ENCODE measurements at regions not wholly inside any gene's neighbourhood (a gene's known extent, or its start where the extent isn't known, plus 50 kb on each side); places are given as distances from the start of the nearest gene placed in this dataset.

GRCh38 chr13:30151388-30151787 lies 156.0 kb downstream of the KATNAL1 start:
- no peak for DNase-seq (ENCODE audit: low read depth in 2 of 2)

- DNase-seq (ENCODE audit: low read depth in 2 of 2) = no peak
Measured at GRCh38 chr13:30149248-30149647, 158.1 kb downstream of the KATNAL1 start.

- DNase-seq (ENCODE audit: low read depth in 2 of 2) = no peak
Measured at GRCh38 chr13:30148786-30149185, 158.6 kb downstream of the KATNAL1 start.

- DNase-seq (ENCODE audit: low read depth in 2 of 2) = peak in 1 of 2 donors; percentile 23
Measured at GRCh38 chr13:30148171-30148754, 159.1 kb downstream of the KATNAL1 start.

GRCh38 chr13:30147421-30147820 lies 159.9 kb downstream of the KATNAL1 start:
- DNase-seq (ENCODE audit: low read depth in 2 of 2) = no peak

- no peak for DNase-seq (ENCODE audit: low read depth in 2 of 2)
Measured at GRCh38 chr13:30147015-30147414, 160.3 kb downstream of the KATNAL1 start.

GRCh38 chr13:30145709-30146367 lies 161.5 kb downstream of the KATNAL1 start:
- DNase-seq (ENCODE audit: low read depth in 2 of 2) = peak in 1 of 2 donors; percentile 40

GRCh38 chr13:30143666-30144400 lies 163.5 kb downstream of the KATNAL1 start:
- DNase-seq (ENCODE audit: low read depth in 2 of 2) = no peak

GRCh38 chr13:30142486-30143211 lies 164.7 kb downstream of the KATNAL1 start:
- no peak for DNase-seq (ENCODE audit: low read depth in 2 of 2)

- no peak for DNase-seq (ENCODE audit: low read depth in 2 of 2)
Measured at GRCh38 chr13:30141775-30142485, 165.4 kb downstream of the KATNAL1 start.

GRCh38 chr13:30140973-30141372 lies 166.4 kb downstream of the KATNAL1 start:
- DNase-seq (ENCODE audit: low read depth in 2 of 2) = no peak

GRCh38 chr13:30138511-30138910 lies 168.8 kb downstream of the KATNAL1 start:
- no peak for DNase-seq (ENCODE audit: low read depth in 2 of 2)

- no peak for DNase-seq (ENCODE audit: low read depth in 2 of 2)
Measured at GRCh38 chr13:30135868-30136267, 171.5 kb downstream of the KATNAL1 start.

GRCh38 chr13:30135351-30135750 lies 172.0 kb downstream of the KATNAL1 start:
- no peak for DNase-seq (ENCODE audit: low read depth in 2 of 2)

- DNase-seq (ENCODE audit: low read depth in 2 of 2) = no peak
Measured at GRCh38 chr13:30134578-30134977, 172.8 kb downstream of the KATNAL1 start.

GRCh38 chr13:30133996-30134395 lies 173.4 kb downstream of the KATNAL1 start:
- no peak for DNase-seq (ENCODE audit: low read depth in 2 of 2)

- no peak for DNase-seq (ENCODE audit: low read depth in 2 of 2)
Measured at GRCh38 chr13:30133554-30133912, 173.8 kb downstream of the KATNAL1 start.

GRCh38 chr13:30132623-30133553 lies 174.5 kb downstream of the KATNAL1 start:
- DNase-seq (ENCODE audit: low read depth in 2 of 2) = peak; percentile 86 to 89

GRCh38 chr13:30129411-30129810 lies 177.9 kb downstream of the KATNAL1 start:
- DNase-seq (ENCODE audit: low read depth in 2 of 2) = no peak

- DNase-seq (ENCODE audit: low read depth in 2 of 2) = no peak
Measured at GRCh38 chr13:30128591-30128990, 178.8 kb downstream of the KATNAL1 start.

GRCh38 chr13:30128095-30128494 lies 179.3 kb downstream of the KATNAL1 start:
- no peak for DNase-seq (ENCODE audit: low read depth in 2 of 2)

All from stimulated activated CD8-positive, alpha-beta memory T cell treated with anti-CD3 and anti-CD28 coated beads, Interleukin-15, amount 100 ng/mL, for 48 hours (primary cell).